ENCODE measurements at regions not wholly inside any gene's neighbourhood (a gene's known extent, or its start where the extent isn't known, plus 50 kb on each side); places are given as distances from the start of the nearest gene placed in this dataset.

DNA sequence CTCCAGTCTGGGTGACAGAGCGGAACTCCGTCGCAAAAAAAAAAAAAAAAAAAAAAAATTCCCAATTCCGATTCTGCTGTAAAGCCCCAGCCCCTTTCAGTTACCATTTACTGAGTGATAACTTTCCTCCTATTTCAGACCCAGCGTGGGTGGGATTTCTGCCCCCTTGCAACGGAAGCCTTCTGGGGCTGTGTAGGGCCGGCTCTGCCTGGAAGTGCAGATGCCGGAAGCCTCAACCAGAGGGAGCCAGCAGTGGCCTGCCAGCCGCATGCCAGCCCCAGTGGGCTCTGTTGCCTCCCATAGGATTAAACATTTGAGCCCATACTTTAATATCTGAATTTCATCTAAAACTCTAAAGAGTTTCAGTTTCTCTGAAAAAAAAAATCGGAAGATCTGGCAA is 60.0 kb upstream of the NUP50 start:
- H3F3A ChIP-seq (replicated peaks; ENCODE audit: insufficient read depth), result no peaks in the 10 kb centered on the region
- H3K9me2 ChIP-seq, result no peaks in the 10 kb centered on the region
- no peak overlapping the region for H2AFZ ChIP-seq (ENCODE audit: low read depth)
- no peaks in the 10 kb centered on the region for H3K79me2 ChIP-seq (ENCODE audit: insufficient read depth)
- H3K4me1 ChIP-seq (ENCODE audit: control insufficient read depth in 1 of 2, insufficient read depth in 2 of 2, low read depth in 1 of 2, low read length in 1 of 2), result no peaks in the 10 kb centered on the region
- H3K4me2 ChIP-seq, result no peak overlapping the region
- H4K20me1 ChIP-seq (ENCODE audit: insufficient read depth), result no peaks in the 10 kb centered on the region
- TF ChIP-seq RAD21 (IDR thresholded peaks at IDR 0.05; ENCODE audit: low read length), result peak; percentile 24; the same call in 1 of the 2 replicates
- TF ChIP-seq NFIC (IDR thresholded peaks at IDR 0.05; ENCODE audit: borderline replicate concordance), result no peak
- no peak for TF ChIP-seq RFX5 (IDR thresholded peaks at IDR 0.05; ENCODE audit: low read length)
- no peak for TF ChIP-seq FOXM1 (IDR thresholded peaks at IDR 0.05; ENCODE audit: low read depth)
- 75% methylated on average over 10 of the region's 10 CpGs for WGBS (ENCODE audit: low lambda C conversion rate)
- H3K9ac ChIP-seq, result no peak overlapping the region
- no peaks in the 10 kb centered on the region; the same call in 1 of the 2 replicates for H3K27me3 ChIP-seq (ENCODE audit: insufficient read depth)
- no peaks in the 10 kb centered on the region for H3K9me3 ChIP-seq
- no peak overlapping the region for H3K27ac ChIP-seq (ENCODE audit: low read depth in 2 of 2, low read length in 1 of 2)
- no peak for DNase-seq
- no peak overlapping the region for H3K4me3 ChIP-seq (ENCODE audit: low read depth in 2 of 2, low read length in 1 of 2)
- CTCF ChIA-PET, result interaction anchor here (2.6 to 3.1 kb wide), 2 partner anchors 105 to 160 kb away, joined by 13 read pairs; no protein-coding TSS in a partner anchor
- no peaks in the 10 kb centered on the region for H3K36me3 ChIP-seq (replicated peaks in 1 of 2; ENCODE audit: control insufficient read depth in 1 of 2, insufficient read depth in 2 of 2, low read length in 1 of 2)
- POLR2A ChIA-PET, result no interaction called here

DNA sequence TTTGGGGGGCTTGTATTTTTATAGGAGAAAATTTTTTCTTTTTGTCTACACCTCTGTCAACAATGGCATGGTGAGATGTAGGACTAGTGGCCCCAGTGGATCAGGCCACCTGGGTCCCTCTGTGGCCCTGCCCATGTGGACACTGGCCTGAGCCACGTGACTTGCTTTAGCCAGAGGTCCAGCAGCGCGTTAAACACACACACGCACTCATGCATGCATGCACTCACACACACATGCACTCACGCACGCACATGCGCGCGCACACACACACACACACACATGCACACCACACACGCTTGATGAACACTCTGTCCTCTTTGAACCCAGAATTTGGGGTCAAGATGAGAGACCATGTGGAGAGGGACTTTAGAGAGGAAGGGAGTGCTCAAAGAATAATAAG is 59.4 kb upstream of the NUP50 start:
- H3K4me3 ChIP-seq (ENCODE audit: low read depth in 2 of 2, low read length in 1 of 2), result no peak overlapping the region
- no peaks in the 10 kb centered on the region; the same call in 1 of the 2 replicates for H3K27me3 ChIP-seq (ENCODE audit: insufficient read depth)
- no peaks in the 10 kb centered on the region for H3K4me1 ChIP-seq (ENCODE audit: control insufficient read depth in 1 of 2, insufficient read depth in 2 of 2, low read depth in 1 of 2, low read length in 1 of 2)
- H3K79me2 ChIP-seq (ENCODE audit: insufficient read depth), result no peaks in the 10 kb centered on the region
- no peak for TF ChIP-seq NRF1 (IDR thresholded peaks at IDR 0.05; ENCODE audit: low read depth, low read length)
- no peak for TF ChIP-seq CHD2 (IDR thresholded peaks at IDR 0.05; ENCODE audit: low read length, partially characterized antibody)
- TF ChIP-seq, protein P1, sequence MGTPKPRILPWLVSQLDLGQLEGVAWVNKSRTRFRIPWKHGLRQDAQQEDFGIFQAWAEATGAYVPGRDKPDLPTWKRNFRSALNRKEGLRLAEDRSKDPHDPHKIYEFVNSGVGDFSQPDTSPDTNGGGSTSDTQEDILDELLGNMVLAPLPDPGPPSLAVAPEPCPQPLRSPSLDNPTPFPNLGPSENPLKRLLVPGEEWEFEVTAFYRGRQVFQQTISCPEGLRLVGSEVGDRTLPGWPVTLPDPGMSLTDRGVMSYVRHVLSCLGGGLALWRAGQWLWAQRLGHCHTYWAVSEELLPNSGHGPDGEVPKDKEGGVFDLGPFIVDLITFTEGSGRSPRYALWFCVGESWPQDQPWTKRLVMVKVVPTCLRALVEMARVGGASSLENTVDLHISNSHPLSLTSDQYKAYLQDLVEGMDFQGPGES (IDR thresholded peaks at IDR 0.05; ENCODE audit: low read depth, low read length), result no peak
- TF ChIP-seq, protein P2, sequence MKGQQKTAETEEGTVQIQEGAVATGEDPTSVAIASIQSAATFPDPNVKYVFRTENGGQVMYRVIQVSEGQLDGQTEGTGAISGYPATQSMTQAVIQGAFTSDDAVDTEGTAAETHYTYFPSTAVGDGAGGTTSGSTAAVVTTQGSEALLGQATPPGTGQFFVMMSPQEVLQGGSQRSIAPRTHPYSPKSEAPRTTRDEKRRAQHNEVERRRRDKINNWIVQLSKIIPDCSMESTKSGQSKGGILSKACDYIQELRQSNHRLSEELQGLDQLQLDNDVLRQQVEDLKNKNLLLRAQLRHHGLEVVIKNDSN (IDR thresholded peaks at IDR 0.05; ENCODE audit: borderline replicate concordance, low read depth), result no peak
- TF ChIP-seq, protein P3, sequence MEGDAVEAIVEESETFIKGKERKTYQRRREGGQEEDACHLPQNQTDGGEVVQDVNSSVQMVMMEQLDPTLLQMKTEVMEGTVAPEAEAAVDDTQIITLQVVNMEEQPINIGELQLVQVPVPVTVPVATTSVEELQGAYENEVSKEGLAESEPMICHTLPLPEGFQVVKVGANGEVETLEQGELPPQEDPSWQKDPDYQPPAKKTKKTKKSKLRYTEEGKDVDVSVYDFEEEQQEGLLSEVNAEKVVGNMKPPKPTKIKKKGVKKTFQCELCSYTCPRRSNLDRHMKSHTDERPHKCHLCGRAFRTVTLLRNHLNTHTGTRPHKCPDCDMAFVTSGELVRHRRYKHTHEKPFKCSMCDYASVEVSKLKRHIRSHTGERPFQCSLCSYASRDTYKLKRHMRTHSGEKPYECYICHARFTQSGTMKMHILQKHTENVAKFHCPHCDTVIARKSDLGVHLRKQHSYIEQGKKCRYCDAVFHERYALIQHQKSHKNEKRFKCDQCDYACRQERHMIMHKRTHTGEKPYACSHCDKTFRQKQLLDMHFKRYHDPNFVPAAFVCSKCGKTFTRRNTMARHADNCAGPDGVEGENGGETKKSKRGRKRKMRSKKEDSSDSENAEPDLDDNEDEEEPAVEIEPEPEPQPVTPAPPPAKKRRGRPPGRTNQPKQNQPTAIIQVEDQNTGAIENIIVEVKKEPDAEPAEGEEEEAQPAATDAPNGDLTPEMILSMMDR (IDR thresholded peaks at IDR 0.05), result no peak
- TF ChIP-seq, protein P4, sequence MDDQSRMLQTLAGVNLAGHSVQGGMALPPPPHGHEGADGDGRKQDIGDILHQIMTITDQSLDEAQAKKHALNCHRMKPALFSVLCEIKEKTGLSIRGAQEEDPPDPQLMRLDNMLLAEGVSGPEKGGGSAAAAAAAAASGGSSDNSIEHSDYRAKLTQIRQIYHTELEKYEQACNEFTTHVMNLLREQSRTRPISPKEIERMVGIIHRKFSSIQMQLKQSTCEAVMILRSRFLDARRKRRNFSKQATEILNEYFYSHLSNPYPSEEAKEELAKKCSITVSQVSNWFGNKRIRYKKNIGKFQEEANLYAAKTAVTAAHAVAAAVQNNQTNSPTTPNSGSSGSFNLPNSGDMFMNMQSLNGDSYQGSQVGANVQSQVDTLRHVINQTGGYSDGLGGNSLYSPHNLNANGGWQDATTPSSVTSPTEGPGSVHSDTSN (IDR thresholded peaks at IDR 0.05), result no peak
- no peak for TF ChIP-seq POLR2AphosphoS5 (IDR thresholded peaks at IDR 0.05; ENCODE audit: low read depth, low read length)
- no peak for TF ChIP-seq TEAD4 (IDR thresholded peaks at IDR 0.05; ENCODE audit: borderline replicate concordance, insufficient read depth)
- TF ChIP-seq GATA2 (CRISPR knock-in tag; IDR thresholded peaks at IDR 0.05), result no peak
- TF ChIP-seq MEF2A (IDR thresholded peaks at IDR 0.05; ENCODE audit: borderline replicate concordance, low read depth), result no peak
- no peak for TF ChIP-seq RXRA (IDR thresholded peaks at IDR 0.05; ENCODE audit: borderline replicate concordance, low read depth)
- no peak for TF ChIP-seq FOXM1 (IDR thresholded peaks at IDR 0.05; ENCODE audit: low read depth)
- TF ChIP-seq FOXJ3 (CRISPR knock-in tag; IDR thresholded peaks at IDR 0.05), result no peak
- no peak for TF ChIP-seq TCF12 (IDR thresholded peaks at IDR 0.05)
- no peak for TF ChIP-seq RFX5 (IDR thresholded peaks at IDR 0.05; ENCODE audit: low read length)
- TF ChIP-seq, protein P5, sequence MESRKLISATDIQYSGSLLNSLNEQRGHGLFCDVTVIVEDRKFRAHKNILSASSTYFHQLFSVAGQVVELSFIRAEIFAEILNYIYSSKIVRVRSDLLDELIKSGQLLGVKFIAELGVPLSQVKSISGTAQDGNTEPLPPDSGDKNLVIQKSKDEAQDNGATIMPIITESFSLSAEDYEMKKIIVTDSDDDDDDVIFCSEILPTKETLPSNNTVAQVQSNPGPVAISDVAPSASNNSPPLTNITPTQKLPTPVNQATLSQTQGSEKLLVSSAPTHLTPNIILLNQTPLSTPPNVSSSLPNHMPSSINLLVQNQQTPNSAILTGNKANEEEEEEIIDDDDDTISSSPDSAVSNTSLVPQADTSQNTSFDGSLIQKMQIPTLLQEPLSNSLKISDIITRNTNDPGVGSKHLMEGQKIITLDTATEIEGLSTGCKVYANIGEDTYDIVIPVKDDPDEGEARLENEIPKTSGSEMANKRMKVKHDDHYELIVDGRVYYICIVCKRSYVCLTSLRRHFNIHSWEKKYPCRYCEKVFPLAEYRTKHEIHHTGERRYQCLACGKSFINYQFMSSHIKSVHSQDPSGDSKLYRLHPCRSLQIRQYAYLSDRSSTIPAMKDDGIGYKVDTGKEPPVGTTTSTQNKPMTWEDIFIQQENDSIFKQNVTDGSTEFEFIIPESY (IDR thresholded peaks at IDR 0.05; ENCODE audit: borderline replicate concordance, low read depth), result no peak
- H3K9me2 ChIP-seq, result no peaks in the 10 kb centered on the region
- H3K4me2 ChIP-seq, result no peak overlapping the region
- WGBS (ENCODE audit: low lambda C conversion rate), result 90% methylated on average over 10 of the region's 10 CpGs
- no peaks in the 10 kb centered on the region for H4K20me1 ChIP-seq (ENCODE audit: insufficient read depth)
- no peaks in the 10 kb centered on the region for H3K9me3 ChIP-seq
- H3K27ac ChIP-seq (ENCODE audit: low read depth in 2 of 2, low read length in 1 of 2), result no peak overlapping the region
- no peak overlapping the region for H2AFZ ChIP-seq (ENCODE audit: low read depth)
- H3F3A ChIP-seq (replicated peaks; ENCODE audit: insufficient read depth), result no peaks in the 10 kb centered on the region
- H3K36me3 ChIP-seq (replicated peaks in 1 of 2; ENCODE audit: control insufficient read depth in 1 of 2, insufficient read depth in 2 of 2, low read length in 1 of 2), result no peaks in the 10 kb centered on the region
- DNase-seq, result no peak
- no peak overlapping the region for H3K9ac ChIP-seq
- ChIA-PET POLR2A (no interaction called here), CTCF (no interaction called here)

All from SK-N-SH (cell line).